Activated B cell treated with CpG ODN at 0.5 μM for 24 hours (primary cell): ENCODE measurements at regions not wholly inside any gene's neighbourhood (a gene's known extent, or its start where the extent isn't known, plus 50 kb on each side); places are given as distances from the start of the nearest gene placed in this dataset.

Experiments used
- ATAC-seq: fragments of 200-7000 bp; cut with Tn5 transposase; one replicate; pipeline ENCODE4 v1.10.0; 2021; ENCODE audit warnings: low read depth, mild to moderate bottlenecking, moderate library complexity
- CTCF ChIA-PET: fragments of 350-600 bp; sonication (Branson Sonifier 250); formaldehyde crosslinking; loops from one replicate; lab custom pipeline; 2021; ENCODE audit warnings: antibody characterized with exemption; lab: Charles Lee
- POLR2A ChIA-PET: fragments of 350-600 bp; sonication (Branson Sonifier 250); formaldehyde crosslinking; loops from one replicate; lab custom pipeline; 2021; ENCODE audit warnings: antibody characterized with exemption; lab: Charles Lee
- DNase-seq: peaks from one replicate; pipeline ENCODE4 v3.0.0; 2022
- H3K27ac Mint-ChIP-seq: one replicate; pipeline ENCODE4 v1.8.0; 2020; ENCODE audit warnings: mixed read lengths
- H3K27me3 Mint-ChIP-seq: one replicate; pipeline ENCODE4 v1.8.0; 2021; ENCODE audit warnings: mixed read lengths
- H3K36me3 Mint-ChIP-seq: one replicate; pipeline ENCODE4 v1.8.0; 2021; ENCODE audit warnings: low read depth, mixed read lengths
- H3K4me1 Mint-ChIP-seq: one replicate; pipeline ENCODE4 v1.8.0; 2021; ENCODE audit warnings: mixed read lengths
- H3K4me3 Mint-ChIP-seq: one replicate; pipeline ENCODE4 v1.8.0; 2020; ENCODE audit warnings: mild to moderate bottlenecking, mixed read lengths
- H3K9me3 Mint-ChIP-seq: one replicate; pipeline ENCODE4 v1.8.0; 2020; ENCODE audit warnings: mixed read lengths
- CTCF ChIP-seq: fragments of 200-600 bp; IDR thresholded peaks from one replicate; pipeline ENCODE4 v1.8.0; 2022; ENCODE audit warnings: antibody characterized with exemption, mild to moderate bottlenecking
- intact Hi-C: fragments of 100-400 bp; cut with micrococcal nuclease; formaldehyde crosslinking; loops from one replicate; pipeline ENCODE4 v1.15.1; 2024

GRCh38 chr2:176766005-176766404, 446.6 kb upstream of the HNRNPA3 start:
- intact Hi-C loops, result no loop called here
- peaks cover 27% of the 10 kb centered on the region for H3K4me1 Mint-ChIP-seq
- CTCF ChIA-PET, result no interaction called here
- no peak for TF ChIP-seq CTCF
- ATAC-seq, result no peak
- H3K27me3 Mint-ChIP-seq, result peaks cover 10% of the 10 kb centered on the region
- no peak overlapping the region for H3K4me3 Mint-ChIP-seq
- no peaks in the 10 kb centered on the region for H3K9me3 Mint-ChIP-seq
- H3K27ac Mint-ChIP-seq, result no peak overlapping the region
- DNase-seq, result no peak
- POLR2A ChIA-PET, result no interaction called here
- no peaks in the 10 kb centered on the region for H3K36me3 Mint-ChIP-seq

- Mint-ChIP-seq H3K27ac (no peak overlapping the region), H3K36me3 (no peaks in the 10 kb centered on the region), H3K27me3 (peaks cover 5% of the 10 kb centered on the region), H3K4me3 (no peak overlapping the region), H3K4me1 (peaks cover 27% of the 10 kb centered on the region), H3K9me3 (peaks cover 5% of the 10 kb centered on the region)
- intact Hi-C loops, result no loop called here
- no peak for ATAC-seq
- no peak for DNase-seq
- no peak for TF ChIP-seq CTCF
- CTCF ChIA-PET, result no interaction called here
- POLR2A ChIA-PET, result no interaction called here
Observed at GRCh38 chr2:176768185-176768584, 444.4 kb upstream of the HNRNPA3 start.

DNA sequence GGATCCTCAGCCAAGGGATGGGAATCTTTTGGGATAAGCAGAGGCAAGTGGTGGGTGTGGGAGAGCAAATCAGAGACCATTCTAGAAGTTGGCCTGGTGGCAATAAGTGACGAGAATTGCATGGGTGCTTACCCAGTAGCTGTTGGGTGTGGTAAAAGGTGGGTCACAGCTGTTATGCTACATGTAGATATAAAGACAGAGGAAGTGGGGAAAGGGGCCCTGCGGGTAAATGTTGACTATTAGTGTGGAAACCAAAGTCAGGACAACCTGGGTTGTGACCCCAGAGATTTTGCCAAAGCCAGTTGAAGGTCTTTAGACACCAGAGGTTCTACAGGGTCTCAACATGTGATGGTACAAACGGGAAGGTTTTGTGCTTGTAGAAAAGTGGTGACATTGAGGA, 443.6 kb upstream of the HNRNPA3 start:
- Mint-ChIP-seq H3K36me3 (no peaks in the 10 kb centered on the region), H3K27me3 (peaks cover 2% of the 10 kb centered on the region), H3K27ac (no peak overlapping the region), H3K4me1 (peaks cover 22% of the 10 kb centered on the region), H3K9me3 (peaks cover 8% of the 10 kb centered on the region), H3K4me3 (no peak overlapping the region)
- CTCF ChIA-PET, result no interaction called here
- no peak for DNase-seq
- POLR2A ChIA-PET, result no interaction called here
- intact Hi-C loops, result no loop called here
- ATAC-seq, result no peak
- TF ChIP-seq CTCF, result no peak

GRCh38 chr2:176769499-176770370, 442.9 kb upstream of the HNRNPA3 start:
- Mint-ChIP-seq H3K36me3 (no peaks in the 10 kb centered on the region), H3K4me1 (peaks cover 18% of the 10 kb centered on the region), H3K27ac (no peak overlapping the region), H3K27me3 (no peaks in the 10 kb centered on the region), H3K9me3 (peaks cover 8% of the 10 kb centered on the region), H3K4me3 (no peak overlapping the region)
- TF ChIP-seq CTCF, result no peak
- POLR2A ChIA-PET, result no interaction called here
- DNase-seq (no peak), ATAC-seq (peak; percentile 47)
- intact Hi-C loops, result no loop called here
- CTCF ChIA-PET, result no interaction called here

GRCh38 chr2:176772816-176773215, 439.8 kb upstream of the HNRNPA3 start:
- intact Hi-C loops, result no loop called here
- Mint-ChIP-seq H3K9me3 (peaks cover 8% of the 10 kb centered on the region), H3K27ac (no peak overlapping the region), H3K27me3 (no peaks in the 10 kb centered on the region), H3K4me1 (peaks cover 18% of the 10 kb centered on the region), H3K4me3 (no peak overlapping the region), H3K36me3 (no peaks in the 10 kb centered on the region)
- ChIA-PET CTCF (no interaction called here), POLR2A (no interaction called here)
- DNase-seq, result no peak
- TF ChIP-seq CTCF, result no peak
- ATAC-seq, result no peak
